Peyer's patch (tissue), 4 donors: ENCODE measurements at regions not wholly inside any gene's neighbourhood (a gene's known extent, or its start where the extent isn't known, plus 50 kb on each side); places are given as distances from the start of the nearest gene placed in this dataset.

Source experiments
- DNase-seq, 3 donors: peaks; one replicate each; pipeline ENCODE4 v3.0.0-alpha.2; 2017 to 2019
- H3K27ac ChIP-seq, 4 donors: fragments of 200-600 bp; sonication (generic); one replicate each; pipeline ENCODE4 v1.5.1; 2016 to 2019
- H3K27me3 ChIP-seq, 2 donors: fragments of 200-600 bp; sonication (generic); one replicate each; pipeline ENCODE4 v1.5.1; 2019
- H3K36me3 ChIP-seq, 3 donors: fragments of 200-600 bp; sonication (generic); one replicate each; pipeline ENCODE4 v1.5.1; 2016 to 2019
- H3K4me1 ChIP-seq, 4 donors: fragments of 200-600 bp; sonication (generic); one replicate each; pipeline ENCODE4 v1.5.1; 2016 to 2019
- H3K4me3 ChIP-seq, 4 donors: fragments of 200-600 bp; sonication (generic); 1 replicate in 3 of 4; 2 replicates in 1 of 4; pipeline ENCODE4 v1.5.1; 2016 to 2019; ENCODE audit warnings: mild to moderate bottlenecking in 1 of 4
- H3K9me3 ChIP-seq, 4 donors: fragments of 200-600 bp; sonication (generic); one replicate each; pipeline ENCODE4 v1.5.1; 2016 to 2019; ENCODE audit warnings: mild to moderate bottlenecking in 1 of 4
- CTCF ChIP-seq, 6 experiments: fragments of 450-650 bp in 4 of 6; fragments of 200-600 bp in 2 of 6; sonication (generic) in 1 of 6; IDR thresholded peaks; one replicate each; pipeline ENCODE4 v1.5.1; 2017 to 2019; ENCODE audit warnings: antibody characterized with exemption in 6 of 6, mild to moderate bottlenecking in 3 of 6, moderate library complexity in 1 of 6
- POLR2A ChIP-seq, 2 donors: fragments of 450-650 bp; IDR thresholded peaks; one replicate each; pipeline ENCODE4 v1.5.1; 2017; ENCODE audit warnings: antibody characterized with exemption in 2 of 2, mild to moderate bottlenecking in 2 of 2, moderate library complexity in 2 of 2

GRCh38 chr13:105232439-105232838 is 1303.0 kb downstream of the EFNB2 start:
- no peak overlapping the region for H3K4me3 ChIP-seq
- H3K4me1 ChIP-seq, result no peaks in the 10 kb centered on the region
- no peak for DNase-seq
- H3K27me3 ChIP-seq, result no peaks in the 10 kb centered on the region
- H3K27ac ChIP-seq, result no peak overlapping the region
- no peaks in the 10 kb centered on the region for H3K9me3 ChIP-seq
- no peaks in the 10 kb centered on the region for H3K36me3 ChIP-seq
- TF ChIP-seq CTCF (IDR thresholded peaks at IDR 0.05) (no peak), POLR2A (IDR thresholded peaks at IDR 0.05) (no peak)

GRCh38 chr13:105232006-105232405 is 1303.5 kb downstream of the EFNB2 start:
- no peak overlapping the region for H3K4me3 ChIP-seq
- H3K36me3 ChIP-seq, result no peaks in the 10 kb centered on the region
- no peaks in the 10 kb centered on the region for H3K4me1 ChIP-seq
- TF ChIP-seq CTCF (IDR thresholded peaks at IDR 0.05) (no peak), POLR2A (IDR thresholded peaks at IDR 0.05) (no peak)
- no peak for DNase-seq
- H3K27ac ChIP-seq, result no peak overlapping the region
- no peaks in the 10 kb centered on the region for H3K27me3 ChIP-seq
- no peaks in the 10 kb centered on the region for H3K9me3 ChIP-seq

- H3K4me3 ChIP-seq, result no peak overlapping the region
- H3K9me3 ChIP-seq, result no peaks in the 10 kb centered on the region
- H3K4me1 ChIP-seq, result no peaks in the 10 kb centered on the region
- no peak overlapping the region for H3K27ac ChIP-seq
- H3K36me3 ChIP-seq, result no peaks in the 10 kb centered on the region
- H3K27me3 ChIP-seq, result no peaks in the 10 kb centered on the region
- TF ChIP-seq POLR2A (IDR thresholded peaks at IDR 0.05), result no peak
- no peak for TF ChIP-seq CTCF (IDR thresholded peaks at IDR 0.05)
- no peak for DNase-seq
Observed at GRCh38 chr13:105231579-105231978, 1303.9 kb downstream of the EFNB2 start.

GRCh38 chr13:105220881-105221280 is 1314.6 kb downstream of the EFNB2 start:
- no peak for DNase-seq
- Histone ChIP-seq H3K9me3 (no peaks in the 10 kb centered on the region), H3K27me3 (no peaks in the 10 kb centered on the region), H3K4me1 (no peaks in the 10 kb centered on the region), H3K27ac (no peak overlapping the region), H3K4me3 (no peak overlapping the region), H3K36me3 (no peaks in the 10 kb centered on the region)
- TF ChIP-seq CTCF (IDR thresholded peaks at IDR 0.05), result no peak
- TF ChIP-seq POLR2A (IDR thresholded peaks at IDR 0.05), result no peak

GRCh38 chr13:105220063-105220462 is 1315.4 kb downstream of the EFNB2 start:
- Histone ChIP-seq H3K27me3 (no peaks in the 10 kb centered on the region), H3K9me3 (no peaks in the 10 kb centered on the region), H3K27ac (no peak overlapping the region), H3K4me3 (no peak overlapping the region), H3K36me3 (no peaks in the 10 kb centered on the region), H3K4me1 (no peaks in the 10 kb centered on the region)
- DNase-seq, result no peak
- TF ChIP-seq CTCF (IDR thresholded peaks at IDR 0.05), result no peak
- TF ChIP-seq POLR2A (IDR thresholded peaks at IDR 0.05), result no peak

GRCh38 chr13:105219651-105220050 is 1315.8 kb downstream of the EFNB2 start:
- Histone ChIP-seq H3K4me3 (no peak overlapping the region), H3K27me3 (no peaks in the 10 kb centered on the region), H3K27ac (no peak overlapping the region), H3K9me3 (no peaks in the 10 kb centered on the region), H3K36me3 (no peaks in the 10 kb centered on the region), H3K4me1 (no peaks in the 10 kb centered on the region)
- TF ChIP-seq POLR2A (IDR thresholded peaks at IDR 0.05) (no peak), CTCF (IDR thresholded peaks at IDR 0.05) (no peak)
- no peak for DNase-seq
